Smooth muscle cell (in vitro differentiated cells): ENCODE measurements at regions not wholly inside any gene's neighbourhood (a gene's known extent, or its start where the extent isn't known, plus 50 kb on each side); places are given as distances from the start of the nearest gene placed in this dataset.

ENCODE experiments used
- DNase-seq: peaks from one replicate; lab custom pipeline; 2025; ENCODE audit not compliant: unreplicated experiment; lab: John Stamatoyannopoulos, UW
- H2AFZ ChIP-seq: fragments of 200-600 bp; sonication (generic); 2 replicates; pipeline ENCODE4 v1.6.0; 2016; ENCODE audit warnings: antibody characterized with exemption, low read depth, mild to moderate bottlenecking
- H3F3A ChIP-seq: fragments of 200-600 bp; sonication (generic); 2 replicates; pipeline ENCODE4 v1.6.0; 2017; ENCODE audit warnings: antibody characterized with exemption, low read depth
- H3K27ac ChIP-seq: fragments of 200-600 bp; sonication (generic); 2 replicates; pipeline ENCODE4 v1.5.1; 2016; ENCODE audit warnings: low read depth, mild to moderate bottlenecking
- H3K27me3 ChIP-seq: fragments of 200-600 bp; sonication (generic); 2 replicates; pipeline ENCODE4 v1.6.1; 2016; ENCODE audit warnings: low read depth, mild to moderate bottlenecking
- H3K36me3 ChIP-seq: fragments of 200-600 bp; sonication (generic); 2 replicates; pipeline ENCODE4 v1.5.1; 2016; ENCODE audit warnings: low read depth
- H3K4me1 ChIP-seq: fragments of 200-600 bp; sonication (generic); 2 replicates; pipeline ENCODE4 v1.5.1; 2016; ENCODE audit warnings: low read depth
- H3K4me2 ChIP-seq: fragments of 200-600 bp; sonication (generic); 2 replicates; pipeline ENCODE4 v1.6.0; 2016; ENCODE audit warnings: mild to moderate bottlenecking
- H3K4me3 ChIP-seq: fragments of 200-600 bp; sonication (generic); 2 replicates; pipeline ENCODE4 v1.5.1; 2016; ENCODE audit warnings: mild to moderate bottlenecking
- H3K79me2 ChIP-seq: fragments of 200-600 bp; sonication (generic); 2 replicates; pipeline ENCODE4 v1.6.0; 2016; ENCODE audit warnings: low read depth, mild to moderate bottlenecking
- H3K9ac ChIP-seq: fragments of 200-600 bp; sonication (generic); 2 replicates; pipeline ENCODE4 v1.6.0; 2016; ENCODE audit warnings: low read depth
- H3K9me3 ChIP-seq: fragments of 200-600 bp; sonication (generic); replicated peaks from 2 replicates; pipeline ENCODE4 v1.5.1; 2016; ENCODE audit warnings: low read depth
- H4K20me1 ChIP-seq: fragments of 200-600 bp; sonication (generic); 2 replicates; pipeline ENCODE4 v1.6.0; 2016; ENCODE audit warnings: low read depth
- WGBS: methylation state at CpG from one replicate; pipeline ENCODE4 v1.1.7; 2016; ENCODE audit warnings: low lambda C conversion rate; 5-methylcytosine and 5-hydroxymethylcytosine counted together
- TF ChIP-seq, protein P1 (sequence below): fragments of 200-600 bp; sonication (generic); IDR thresholded peaks from 2 replicates; pipeline ENCODE4 v1.5.1; 2017; ENCODE audit warnings: borderline replicate concordance, mild to moderate bottlenecking, antibody characterized with exemption; ENCODE audit not compliant: insufficient read depth, poor library complexity, severe bottlenecking

DNA sequence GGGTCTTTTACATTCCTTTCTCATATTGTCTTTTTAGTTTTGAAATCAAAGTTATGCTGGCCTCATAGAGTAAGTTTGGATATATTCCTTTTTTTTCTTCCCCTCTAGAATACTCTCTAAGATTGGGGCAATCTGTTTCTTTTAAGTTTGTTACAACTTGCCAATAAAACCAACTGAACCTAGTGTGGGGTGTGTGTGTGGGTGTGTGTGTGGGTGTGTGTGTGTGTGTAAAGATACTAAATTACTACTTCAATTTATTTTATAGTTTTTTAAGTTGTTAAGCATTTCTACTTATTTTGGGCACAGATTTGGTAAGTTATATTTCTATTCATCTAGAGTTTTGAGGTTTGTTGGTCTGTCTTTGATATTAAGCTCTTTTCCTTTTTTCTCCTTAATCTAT is 198.2 kb upstream of the TMC3 start:
- Histone ChIP-seq H3K4me2 (no peak overlapping the region), H3F3A (no peaks in the 10 kb centered on the region), H2AFZ (no peak overlapping the region), H3K9me3 (no peaks in the 10 kb centered on the region), H3K4me3 (no peak overlapping the region), H4K20me1 (no peaks in the 10 kb centered on the region), H3K9ac (no peak overlapping the region), H3K79me2 (no peaks in the 10 kb centered on the region), H3K4me1 (no peaks in the 10 kb centered on the region), H3K27ac (no peak overlapping the region), H3K27me3 (peaks cover 20% of the 10 kb centered on the region), H3K36me3 (no peaks in the 10 kb centered on the region)
- TF ChIP-seq, protein P1, sequence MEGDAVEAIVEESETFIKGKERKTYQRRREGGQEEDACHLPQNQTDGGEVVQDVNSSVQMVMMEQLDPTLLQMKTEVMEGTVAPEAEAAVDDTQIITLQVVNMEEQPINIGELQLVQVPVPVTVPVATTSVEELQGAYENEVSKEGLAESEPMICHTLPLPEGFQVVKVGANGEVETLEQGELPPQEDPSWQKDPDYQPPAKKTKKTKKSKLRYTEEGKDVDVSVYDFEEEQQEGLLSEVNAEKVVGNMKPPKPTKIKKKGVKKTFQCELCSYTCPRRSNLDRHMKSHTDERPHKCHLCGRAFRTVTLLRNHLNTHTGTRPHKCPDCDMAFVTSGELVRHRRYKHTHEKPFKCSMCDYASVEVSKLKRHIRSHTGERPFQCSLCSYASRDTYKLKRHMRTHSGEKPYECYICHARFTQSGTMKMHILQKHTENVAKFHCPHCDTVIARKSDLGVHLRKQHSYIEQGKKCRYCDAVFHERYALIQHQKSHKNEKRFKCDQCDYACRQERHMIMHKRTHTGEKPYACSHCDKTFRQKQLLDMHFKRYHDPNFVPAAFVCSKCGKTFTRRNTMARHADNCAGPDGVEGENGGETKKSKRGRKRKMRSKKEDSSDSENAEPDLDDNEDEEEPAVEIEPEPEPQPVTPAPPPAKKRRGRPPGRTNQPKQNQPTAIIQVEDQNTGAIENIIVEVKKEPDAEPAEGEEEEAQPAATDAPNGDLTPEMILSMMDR = no peak
- no peak for DNase-seq

DNA sequence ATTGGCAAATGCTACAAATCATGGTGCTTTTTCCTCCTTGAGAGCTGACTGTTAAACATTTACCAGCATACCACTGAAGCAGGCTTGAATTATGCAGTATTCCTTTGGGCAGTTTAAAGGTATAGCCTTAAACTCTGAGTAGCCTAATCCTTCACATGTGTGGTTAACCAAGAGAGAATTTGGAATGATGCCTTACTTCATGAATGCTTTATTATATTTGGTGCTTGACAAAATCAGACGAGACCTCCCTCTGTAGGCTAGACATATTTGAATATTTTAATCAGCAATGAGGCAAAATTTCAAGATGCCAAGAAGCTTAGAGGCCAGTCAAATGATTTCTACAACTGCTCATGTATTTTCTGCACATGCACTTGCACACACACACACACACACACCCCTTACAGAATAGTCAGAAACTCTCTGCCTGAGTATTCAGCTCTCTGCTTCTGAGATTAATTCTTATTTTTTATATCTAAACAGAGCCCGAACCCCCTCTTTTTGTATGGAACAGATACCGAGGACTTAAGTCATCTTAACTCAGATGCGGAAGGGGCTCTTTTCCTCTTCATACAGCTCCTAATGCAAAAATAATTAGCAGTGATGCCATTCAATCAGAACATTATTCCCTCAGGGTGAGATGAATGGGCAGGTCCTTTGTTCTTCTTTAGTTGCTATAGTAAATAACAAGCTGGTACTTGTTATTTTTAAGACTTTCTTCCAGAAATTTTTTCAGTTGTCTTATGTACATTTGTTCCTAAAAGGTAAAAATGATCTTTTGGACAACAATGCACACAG is 195.5 kb upstream of the TMC3 start:
- Histone ChIP-seq H3F3A (no peaks in the 10 kb centered on the region), H3K4me1 (no peaks in the 10 kb centered on the region), H3K79me2 (no peaks in the 10 kb centered on the region), H3K4me3 (no peak overlapping the region), H3K4me2 (no peak overlapping the region), H3K36me3 (no peaks in the 10 kb centered on the region), H4K20me1 (no peaks in the 10 kb centered on the region), H3K27me3 (peaks cover 20% of the 10 kb centered on the region), H3K9me3 (no peaks in the 10 kb centered on the region), H3K9ac (no peak overlapping the region), H2AFZ (no peak overlapping the region), H3K27ac (no peak overlapping the region)
- TF ChIP-seq, protein P1 = no peak
- WGBS = 87% methylated on average over 4 of the region's 4 CpGs
- DNase-seq = no peak

DNA sequence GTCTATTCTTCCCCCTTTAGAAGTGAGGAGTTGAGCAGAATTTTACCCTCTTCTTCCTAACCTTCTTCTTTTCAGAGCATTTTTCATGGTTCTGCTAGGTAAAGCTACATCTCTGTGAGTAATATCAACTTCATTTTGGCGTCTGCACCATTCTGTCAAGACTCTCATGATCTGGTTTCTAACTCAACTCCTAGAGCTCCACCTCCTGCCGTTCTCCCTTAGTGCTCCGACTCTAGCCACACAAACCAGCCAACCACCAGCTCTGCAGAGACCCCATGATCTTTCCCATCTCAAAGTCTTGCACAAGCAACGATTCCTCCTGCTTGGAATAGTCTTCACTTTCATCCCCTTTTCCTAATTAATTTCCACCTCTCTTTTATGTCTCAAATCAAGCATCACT is 193.9 kb upstream of the TMC3 start:
- Histone ChIP-seq H3F3A (no peaks in the 10 kb centered on the region), H3K9ac (no peak overlapping the region), H3K4me2 (no peak overlapping the region), H3K79me2 (no peaks in the 10 kb centered on the region), H3K9me3 (no peaks in the 10 kb centered on the region), H3K4me3 (no peak overlapping the region), H4K20me1 (no peaks in the 10 kb centered on the region), H3K27ac (no peak overlapping the region), H3K36me3 (no peaks in the 10 kb centered on the region), H3K4me1 (no peaks in the 10 kb centered on the region), H3K27me3 (peaks cover 20% of the 10 kb centered on the region), H2AFZ (no peak overlapping the region)
- TF ChIP-seq, protein P1 = no peak
- 68% methylated on average over 4 of the region's 4 CpGs for WGBS
- no peak for DNase-seq

DNA sequence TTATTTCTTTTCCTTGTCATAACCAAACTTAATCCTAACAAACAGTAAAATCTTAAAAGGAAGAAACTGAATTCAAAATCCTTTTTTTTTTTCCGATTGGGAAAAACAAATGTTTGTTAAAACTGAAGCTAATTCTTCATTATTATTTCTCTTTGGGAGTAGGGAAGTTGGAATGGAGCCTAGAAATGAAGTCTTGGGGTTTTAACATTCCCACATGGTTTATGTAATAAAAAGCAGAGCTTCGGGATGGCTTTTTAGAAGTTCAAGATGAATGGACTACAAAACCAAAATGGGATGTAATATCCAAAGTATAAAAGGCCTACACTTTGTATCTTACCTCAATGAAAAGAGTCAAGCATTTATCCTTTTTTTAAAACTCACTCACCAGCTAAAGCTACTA is 189.0 kb upstream of the TMC3 start:
- TF ChIP-seq, protein P1 = no peak

More for the DNA sequence above, 189.0 kb upstream of the TMC3 start:
- Histone ChIP-seq H3K4me3 (no peak overlapping the region), H2AFZ (no peak overlapping the region), H3K9me3 (no peaks in the 10 kb centered on the region), H3K9ac (no peak overlapping the region), H3K36me3 (no peaks in the 10 kb centered on the region), H3K27me3 (no peaks in the 10 kb centered on the region), H4K20me1 (no peaks in the 10 kb centered on the region), H3K4me1 (no peaks in the 10 kb centered on the region), H3K79me2 (no peaks in the 10 kb centered on the region), H3K27ac (no peak overlapping the region), H3F3A (no peaks in the 10 kb centered on the region), H3K4me2 (no peak overlapping the region)
- WGBS = 77% methylated on average over 2 of the region's 2 CpGs
- DNase-seq = no peak
